ENCODE measurements at regions not wholly inside any gene's neighbourhood (a gene's known extent, or its start where the extent isn't known, plus 50 kb on each side); places are given as distances from the start of the nearest gene placed in this dataset.

GRCh38 chr4:153079857-153080391 lies 124.3 kb upstream of the TRIM2 start:
- Histone ChIP-seq H3K27me3 (ENCODE audit: insufficient read depth, low read length, poor library complexity) (no peaks in the 10 kb centered on the region), H4K20me1 (ENCODE audit: insufficient read depth, low read length) (no peaks in the 10 kb centered on the region), H3K36me3 (ENCODE audit: insufficient read depth, low read length) (no peaks in the 10 kb centered on the region), H3K4me3 (ENCODE audit: low read depth in 1 of 2, low read length in 2 of 2) (no peak overlapping the region), H3K4me2 (ENCODE audit: insufficient read depth, low read length) (no peak overlapping the region), H3K9ac (ENCODE audit: low read depth, low read length) (no peak overlapping the region), H3K9me3 (ENCODE audit: insufficient read depth, low read length, severe bottlenecking) (no peaks in the 10 kb centered on the region), H3K4me1 (ENCODE audit: insufficient read depth, low read length) (peaks cover 22% of the 10 kb centered on the region), H3K79me2 (ENCODE audit: insufficient read depth, low read length) (no peaks in the 10 kb centered on the region), H2AFZ (ENCODE audit: low read depth, low read length) (no peak overlapping the region), H3K27ac (ENCODE audit: low read length) (peak overlapping the region; percentile 60; the same call in 1 of the 2 replicates)
- peak; percentile 77 for DNase-seq
- peak; percentile 88 for ATAC-seq (ENCODE audit: insufficient read depth, low read depth)
- TF ChIP-seq CTCF (IDR thresholded peaks at IDR 0.05; ENCODE audit: borderline replicate concordance, extremely low read depth, low read length, poor library complexity, severe bottlenecking) (no peak), EZH2 (IDR thresholded peaks at IDR 0.05; ENCODE audit: borderline replicate concordance, low read depth, low read length, severe bottlenecking) (no peak)

- Histone ChIP-seq H3K27me3 (ENCODE audit: insufficient read depth, low read length, poor library complexity) (no peaks in the 10 kb centered on the region), H3K79me2 (ENCODE audit: insufficient read depth, low read length) (no peaks in the 10 kb centered on the region), H2AFZ (ENCODE audit: low read depth, low read length) (no peak overlapping the region), H3K4me2 (ENCODE audit: insufficient read depth, low read length) (no peak overlapping the region), H3K27ac (ENCODE audit: low read length) (no peak overlapping the region), H3K36me3 (ENCODE audit: insufficient read depth, low read length) (no peaks in the 10 kb centered on the region), H3K9ac (ENCODE audit: low read depth, low read length) (no peak overlapping the region), H4K20me1 (ENCODE audit: insufficient read depth, low read length) (no peaks in the 10 kb centered on the region), H3K4me3 (ENCODE audit: low read depth in 1 of 2, low read length in 2 of 2) (no peak overlapping the region), H3K4me1 (ENCODE audit: insufficient read depth, low read length) (peaks cover 30% of the 10 kb centered on the region), H3K9me3 (ENCODE audit: insufficient read depth, low read length, severe bottlenecking) (no peaks in the 10 kb centered on the region)
- DNase-seq (peak; percentile 31), ATAC-seq (ENCODE audit: insufficient read depth, low read depth) (peak; percentile 40; the same call in 2 of the 3 replicates)
- no peak for TF ChIP-seq CTCF (IDR thresholded peaks at IDR 0.05; ENCODE audit: borderline replicate concordance, extremely low read depth, low read length, poor library complexity, severe bottlenecking)
- TF ChIP-seq EZH2 (IDR thresholded peaks at IDR 0.05; ENCODE audit: borderline replicate concordance, low read depth, low read length, severe bottlenecking), result no peak
Observed at GRCh38 chr4:153081006-153081580, 123.2 kb upstream of the TRIM2 start.

- no peak for DNase-seq
Observed at GRCh38 chr4:153081693-153082092, 122.5 kb upstream of the TRIM2 start.

More at GRCh38 chr4:153081693-153082092, 122.5 kb upstream of the TRIM2 start:
- H3K9me3 ChIP-seq (ENCODE audit: insufficient read depth, low read length, severe bottlenecking), result no peaks in the 10 kb centered on the region
- no peaks in the 10 kb centered on the region for H3K27me3 ChIP-seq (ENCODE audit: insufficient read depth, low read length, poor library complexity)
- H2AFZ ChIP-seq (ENCODE audit: low read depth, low read length), result no peak overlapping the region
- no peaks in the 10 kb centered on the region for H4K20me1 ChIP-seq (ENCODE audit: insufficient read depth, low read length)
- H3K4me1 ChIP-seq (ENCODE audit: insufficient read depth, low read length), result peaks cover 30% of the 10 kb centered on the region
- no peak for ATAC-seq (ENCODE audit: insufficient read depth, low read depth)
- TF ChIP-seq EZH2 (IDR thresholded peaks at IDR 0.05; ENCODE audit: borderline replicate concordance, low read depth, low read length, severe bottlenecking), result no peak
- no peak for TF ChIP-seq CTCF (IDR thresholded peaks at IDR 0.05; ENCODE audit: borderline replicate concordance, extremely low read depth, low read length, poor library complexity, severe bottlenecking)
- H3K36me3 ChIP-seq (ENCODE audit: insufficient read depth, low read length), result no peaks in the 10 kb centered on the region
- no peak overlapping the region for H3K4me3 ChIP-seq (ENCODE audit: low read depth in 1 of 2, low read length in 2 of 2)
- no peak overlapping the region for H3K27ac ChIP-seq (ENCODE audit: low read length)
- no peak overlapping the region for H3K9ac ChIP-seq (ENCODE audit: low read depth, low read length)
- H3K79me2 ChIP-seq (ENCODE audit: insufficient read depth, low read length), result no peaks in the 10 kb centered on the region
- H3K4me2 ChIP-seq (ENCODE audit: insufficient read depth, low read length), result no peak overlapping the region
